Gastrocnemius medialis (tissue), 4 donors: ENCODE measurements at regions not wholly inside any gene's neighbourhood (a gene's known extent, or its start where the extent isn't known, plus 50 kb on each side); places are given as distances from the start of the nearest gene placed in this dataset.

ENCODE experiments used
- ATAC-seq, 2 donors: fragments of 150-250 bp; one replicate each; pipeline ENCODE4 v1.9.1; 2016
- DNase-seq, 2 donors: peaks; one replicate each; pipeline ENCODE4 v3.0.0-alpha.2; 2019
- H3K27ac ChIP-seq, 4 donors: fragments of 200-600 bp; sonication (generic); 1 replicate in 1 of 4; 2 replicates in 3 of 4; pipeline ENCODE4 v1.5.1; 2016 to 2018; ENCODE audit warnings: mild to moderate bottlenecking in 2 of 4, moderate library complexity in 1 of 4
- H3K27me3 ChIP-seq, 3 donors: fragments of 200-600 bp; sonication (generic) in 2 of 3; 1 replicate in 1 of 3; 2 replicates in 2 of 3; pipeline versions ENCODE4 v1.5.1 to v1.6.0; 2016 to 2019; ENCODE audit warnings: mild to moderate bottlenecking in 1 of 3, moderate library complexity in 1 of 3
- H3K36me3 ChIP-seq, 2 donors: fragments of 200-600 bp; sonication (generic) in 1 of 2; one replicate each; pipeline ENCODE4 v1.5.1; 2017 to 2018
- H3K4me1 ChIP-seq, 2 donors: fragments of 200-600 bp; sonication (generic) in 1 of 2; one replicate each; pipeline ENCODE4 v1.5.1; 2016 to 2017; ENCODE audit warnings: mild to moderate bottlenecking in 2 of 2
- H3K4me3 ChIP-seq, 4 donors: fragments of 200-600 bp; sonication (generic) in 3 of 4; 1 replicate in 1 of 4; 2 replicates in 3 of 4; pipeline ENCODE4 v1.5.1; 2016 to 2019; ENCODE audit warnings: mild to moderate bottlenecking in 2 of 4
- H3K9me3 ChIP-seq, 3 donors: fragments of 200-600 bp; sonication (generic) in 2 of 3; 1 replicate in 1 of 3; 2 replicates in 2 of 3; pipeline ENCODE4 v1.5.1; 2016 to 2019
- CTCF ChIP-seq, 5 experiments: fragments of 450-650 bp in 3 of 5; fragments of 200-600 bp in 2 of 5; sonication (generic) in 2 of 5; IDR thresholded peaks in 4 of 5; conservative IDR thresholded peaks in 1 of 5; 1 replicate in 4 of 5; 2 replicates in 1 of 5; pipeline ENCODE4 v1.5.1; 2016 to 2019; ENCODE audit warnings: antibody characterized with exemption in 5 of 5, mild to moderate bottlenecking in 3 of 5, moderate library complexity in 3 of 5
- POLR2A ChIP-seq, 2 donors: fragments of 450-650 bp; IDR thresholded peaks; one replicate each; pipeline ENCODE4 v1.6.1; 2017; ENCODE audit warnings: antibody characterized with exemption in 2 of 2, mild to moderate bottlenecking in 2 of 2, moderate library complexity in 2 of 2
- in situ Hi-C, 4 donors: fragments of 200-750 bp; cut with MboI; loops; one replicate each; pipeline versions ENCODE4 v1.15.0 to v1.8.0; 2017; ENCODE audit warnings: low sequenced_read_pairs in 4 of 4
- intact Hi-C: fragments of 100-400 bp; cut with DNase I; formaldehyde crosslinking; loops from one replicate; pipeline ENCODE4 v1.15.1; 2023; ENCODE audit warnings: low total_unique reads

- Histone ChIP-seq H3K4me3 (peak overlapping the region in 2 of 4 donors; percentile 6 to 36), H3K27me3 (peaks cover 19 to 45% (median 30%) of the 10 kb centered on the region in 3 donors), H3K4me1 (no peaks in the 10 kb centered on the region), H3K9me3 (no peaks in the 10 kb centered on the region), H3K27ac (peak overlapping the region in 3 of 4 donors; percentile 52 to 72 (median 65)), H3K36me3 (no peaks in the 10 kb centered on the region)
- in situ Hi-C loops (no loop called here), intact Hi-C loops (no loop called here)
- no peak for DNase-seq
- TF ChIP-seq CTCF (IDR thresholded peaks at IDR 0.05 in 4 of 5, conservative IDR thresholded peaks at IDR 0.05 in 1 of 5) (no peak), POLR2A (IDR thresholded peaks at IDR 0.05) (no peak)
- ATAC-seq, result peak in 1 of 2 donors; percentile 23
Observed at GRCh38 chr22:49667236-49667635, 160.4 kb downstream of the BRD1 start.

DNA sequence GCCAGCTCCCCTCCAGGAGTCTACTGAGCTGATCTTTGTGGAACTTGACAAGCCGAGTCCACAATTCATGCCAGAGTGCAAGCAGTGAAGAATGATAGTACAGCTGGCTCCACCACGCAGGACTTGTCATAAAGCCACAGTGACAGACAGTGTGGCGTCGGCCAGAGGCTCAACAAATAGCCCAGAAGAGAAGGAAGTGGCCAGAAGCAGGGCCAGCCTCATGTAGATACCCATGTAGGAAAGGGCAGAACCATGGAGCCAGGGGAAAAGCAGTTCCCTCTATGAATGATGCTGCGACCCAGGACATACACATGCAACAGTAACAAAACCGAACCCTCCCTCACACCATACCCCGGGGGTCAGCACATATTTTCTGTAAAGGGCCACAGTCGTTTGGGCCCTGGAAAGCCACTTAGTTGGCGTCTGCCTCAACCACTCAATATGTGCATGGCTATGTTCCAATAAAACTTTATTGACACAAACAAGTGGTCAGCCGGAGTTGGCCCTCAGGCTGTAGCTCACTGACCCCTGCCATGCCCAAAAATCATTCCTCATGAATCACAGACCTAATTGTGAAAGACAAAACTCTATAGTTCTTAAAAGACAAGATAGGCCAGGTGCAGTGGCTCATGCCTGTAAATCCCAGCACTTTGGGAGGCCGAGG lies 161.4 kb downstream of the BRD1 start:
- no peaks in the 10 kb centered on the region for H3K4me1 ChIP-seq
- H3K36me3 ChIP-seq, result no peaks in the 10 kb centered on the region
- H3K27me3 ChIP-seq, result peaks cover 10 to 35% (median 21%) of the 10 kb centered on the region in 3 donors
- H3K9me3 ChIP-seq, result no peaks in the 10 kb centered on the region
- peak overlapping the region in 1 of 4 donors; percentile 36 for H3K4me3 ChIP-seq
- DNase-seq (no peak), ATAC-seq (no peak)
- in situ Hi-C loops, result no loop called here
- intact Hi-C loops, result no loop called here
- H3K27ac ChIP-seq, result peak overlapping the region in 3 of 4 donors; percentile 52 to 72 (median 65)
- TF ChIP-seq CTCF (IDR thresholded peaks at IDR 0.05 in 4 of 5, conservative IDR thresholded peaks at IDR 0.05 in 1 of 5) (no peak), POLR2A (IDR thresholded peaks at IDR 0.05) (no peak)

DNA sequence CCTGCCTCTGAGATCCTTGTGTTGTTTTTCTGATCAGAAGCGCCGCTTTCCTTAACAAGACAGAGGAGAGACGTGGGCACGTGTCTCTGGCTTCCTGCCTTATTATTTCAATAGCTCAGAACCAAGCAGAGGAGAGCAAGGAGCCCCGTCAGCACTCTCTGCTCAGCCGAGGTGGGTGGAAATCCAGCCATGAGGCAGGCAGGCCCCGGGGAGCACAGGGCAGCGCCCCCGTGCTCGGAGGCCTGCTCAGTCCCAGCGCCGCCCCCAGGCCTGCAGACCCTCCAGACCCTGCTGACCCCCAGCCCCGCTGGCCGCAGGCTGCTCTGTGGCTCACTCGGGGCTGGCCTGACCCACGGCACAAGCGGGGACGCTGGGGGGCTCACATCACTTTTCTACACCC lies 162.8 kb downstream of the BRD1 start:
- Histone ChIP-seq H3K4me1 (no peaks in the 10 kb centered on the region), H3K27ac (peak overlapping the region in 2 of 4 donors; percentile 25 to 37), H3K4me3 (no peak overlapping the region), H3K36me3 (no peaks in the 10 kb centered on the region), H3K9me3 (no peaks in the 10 kb centered on the region), H3K27me3 (peaks cover 6 to 26% (median 16%) of the 10 kb centered on the region in 3 donors)
- no peak for TF ChIP-seq CTCF (IDR thresholded peaks at IDR 0.05 in 4 of 5, conservative IDR thresholded peaks at IDR 0.05 in 1 of 5)
- no peak for TF ChIP-seq POLR2A (IDR thresholded peaks at IDR 0.05)
- DNase-seq (no peak), ATAC-seq (no peak)
- intact Hi-C loops (no loop called here), in situ Hi-C loops (no loop called here)

- H3K36me3 ChIP-seq, result no peaks in the 10 kb centered on the region
- no peak for ATAC-seq
- H3K9me3 ChIP-seq, result no peaks in the 10 kb centered on the region
- no peak overlapping the region for H3K4me3 ChIP-seq
- TF ChIP-seq POLR2A (IDR thresholded peaks at IDR 0.05), result no peak
- no peak for TF ChIP-seq CTCF (IDR thresholded peaks at IDR 0.05 in 4 of 5, conservative IDR thresholded peaks at IDR 0.05 in 1 of 5)
- DNase-seq, result no peak
- peaks cover 2 to 21% (median 15%) of the 10 kb centered on the region in 3 donors for H3K27me3 ChIP-seq
- H3K27ac ChIP-seq, result peak overlapping the region in 2 of 4 donors; percentile 25 to 37
- intact Hi-C loops (no loop called here), in situ Hi-C loops (no loop called here)
- H3K4me1 ChIP-seq, result no peaks in the 10 kb centered on the region
Observed at GRCh38 chr22:49664371-49664881, 163.2 kb downstream of the BRD1 start.
